HepG2 (cell line): ENCODE measurements at regions not wholly inside any gene's neighbourhood (a gene's known extent, or its start where the extent isn't known, plus 50 kb on each side); places are given as distances from the start of the nearest gene placed in this dataset.

Experiments
- ATAC-seq: fragments of 200-7000 bp; cut with Tn5 transposase; 3 replicates; pipeline ENCODE4 v1.9.1; 2020; ENCODE audit warnings: mild to moderate bottlenecking, moderate library complexity
- BruUV-seq: library from RNA; stranded (reverse); fragments of 400-500 nt; replicated peaks from 2 replicates; lab custom pipeline; 2021; lab: Mats Ljungman, UMichigan
- CTCF ChIA-PET: fragments of 300-600 bp; formaldehyde crosslinking; extraction: SDS; loops from one replicate; lab custom pipeline; 2021; ENCODE audit warnings: low total read pairs, inconsistent platforms, low intra/inter-chr PET ratio; lab: Yijun Ruan, JAX
- POLR2A ChIA-PET: fragments of 350-600 bp; sonication (Branson Sonifier 250); formaldehyde crosslinking; loops from one replicate; lab custom pipeline; 2020; ENCODE audit warnings: antibody characterized with exemption, inconsistent platforms; lab: Yijun Ruan, JAX
- DNase-seq: peaks from one replicate; pipeline ENCODE4 v3.0.0-alpha.2; 2015; ENCODE audit warnings: low spot score
- FAIRE-seq: peaks from 3 replicates; lab custom pipeline; 2011; peaks lifted over from hg19 to GRCh38; lab: Jason Lieb, UNC
- H2AFZ ChIP-seq: one replicate; pipeline ENCODE4 v1.6.1; 2011; ENCODE audit warnings: low read length, inconsistent platforms
- H3K27ac ChIP-seq: fragments of 300-600 bp; 3 replicates; pipeline ENCODE4 v1.8.0; 2011; ENCODE audit warnings: mixed run types, mild to moderate bottlenecking, mixed read lengths, low read length, inconsistent platforms; ENCODE audit not compliant: insufficient read depth; ENCODE audit errors: extremely low read length
- H3K27me3 ChIP-seq, 2 experiments: fragments of 200-600 bp in 1 of 2; 2 replicates in 1 of 2; 3 replicates in 1 of 2; pipeline versions ENCODE4 v1.6.0 to v1.8.0; 2011; ENCODE audit warnings: low read length in 2 of 2, mild to moderate bottlenecking in 2 of 2, moderate library complexity in 2 of 2, inconsistent platforms in 1 of 2; ENCODE audit not compliant: insufficient read depth in 2 of 2, control insufficient read depth in 1 of 2
- H3K36me3 ChIP-seq, 2 experiments: fragments of 200-600 bp in 1 of 2; replicated peaks in 1 of 2; 2 replicates in 1 of 2; 3 replicates in 1 of 2; pipeline versions ENCODE4 v1.5.1 to v1.8.0; 2011; ENCODE audit warnings: low read length in 2 of 2, inconsistent platforms in 1 of 2; ENCODE audit not compliant: insufficient read depth in 2 of 2, control insufficient read depth in 1 of 2
- H3K4me1 ChIP-seq: 2 replicates; pipeline ENCODE4 v1.5.1; 2012; ENCODE audit warnings: low read length, inconsistent platforms; ENCODE audit not compliant: insufficient read depth
- H3K4me2 ChIP-seq: 2 replicates; pipeline ENCODE4 v1.6.0; 2011; ENCODE audit warnings: low read depth, low read length, inconsistent platforms
- H3K4me3 ChIP-seq, 3 experiments: fragments of 200-600 bp in 1 of 3; sonication (generic), shearing (Covaris generic) in 1 of 3; replicated peaks in 1 of 3; 2 replicates each; pipeline ENCODE4 v1.5.1; 2011 to 2016; ENCODE audit warnings: low read length in 3 of 3, inconsistent platforms in 2 of 3, low read depth in 2 of 3, mild to moderate bottlenecking in 2 of 3, control low read depth in 1 of 3, mixed read lengths in 1 of 3; ENCODE audit not compliant: insufficient read depth in 1 of 3
- H3K79me2 ChIP-seq: one replicate; pipeline ENCODE4 v1.6.1; 2011; ENCODE audit warnings: low read length, inconsistent platforms; ENCODE audit not compliant: insufficient read depth
- H3K9ac ChIP-seq: 2 replicates; pipeline ENCODE4 v1.6.0; 2011; ENCODE audit warnings: mild to moderate bottlenecking, low read depth, low read length, inconsistent platforms; ENCODE audit not compliant: insufficient read depth
- H3K9me3 ChIP-seq: 2 replicates; pipeline ENCODE4 v1.5.1; 2012; ENCODE audit warnings: mild to moderate bottlenecking, low read length
- H4K20me1 ChIP-seq: 2 replicates; pipeline ENCODE4 v1.6.0; 2011; ENCODE audit warnings: inconsistent platforms, mild to moderate bottlenecking, low read length, moderate library complexity; ENCODE audit not compliant: insufficient read depth
- HDAC1 ChIP-seq: sonication (generic); formaldehyde crosslinking; IDR thresholded peaks from 2 replicates; pipeline ENCODE4 v1.5.1; 2020; ENCODE audit warnings: mild to moderate bottlenecking, missing genetic modification reagents
- ISL2 ChIP-seq: sonication (generic); formaldehyde crosslinking; IDR thresholded peaks from 2 replicates; pipeline ENCODE4 v1.5.0; 2020; ENCODE audit warnings: missing genetic modification reagents
- KLF6 ChIP-seq: IDR thresholded peaks from 2 replicates; pipeline ENCODE4 v1.8.0; 2016; ENCODE audit warnings: missing biosample characterization, missing genetic modification reagents
- MTA1 ChIP-seq: sonication (generic); formaldehyde crosslinking; IDR thresholded peaks from 2 replicates; pipeline ENCODE4 v1.4.0; 2020; ENCODE audit warnings: missing genetic modification reagents, mild to moderate bottlenecking, borderline replicate concordance
- ONECUT2 ChIP-seq: sonication (generic); formaldehyde crosslinking; IDR thresholded peaks from 2 replicates; pipeline ENCODE4 v1.4.0; 2020; ENCODE audit warnings: missing genetic modification reagents
- YEATS2 ChIP-seq: sonication (generic); formaldehyde crosslinking; IDR thresholded peaks from 2 replicates; pipeline ENCODE4 v1.4.0; 2020; ENCODE audit warnings: missing genetic modification reagents, borderline replicate concordance
- ZBTB21 ChIP-seq: sonication (generic); formaldehyde crosslinking; IDR thresholded peaks from 2 replicates; pipeline ENCODE4 v1.4.0; 2020; ENCODE audit warnings: missing genetic modification reagents
- ZMYM3 ChIP-seq: sonication (generic); formaldehyde crosslinking; IDR thresholded peaks from 2 replicates; pipeline ENCODE4 v1.5.1; 2020; ENCODE audit warnings: mild to moderate bottlenecking, missing genetic modification reagents
- ZNF235 ChIP-seq: sonication (generic); formaldehyde crosslinking; IDR thresholded peaks from 2 replicates; pipeline ENCODE4 v1.8.1; 2023; ENCODE audit warnings: mild to moderate bottlenecking, missing genetic modification reagents, borderline replicate concordance
- ZNF335 ChIP-seq: sonication (generic); formaldehyde crosslinking; IDR thresholded peaks from 2 replicates; pipeline ENCODE4 v1.4.0; 2020; ENCODE audit warnings: missing genetic modification reagents
- ZNF691 ChIP-seq: sonication (generic); formaldehyde crosslinking; IDR thresholded peaks from 2 replicates; pipeline ENCODE4 v1.4.0; 2020; ENCODE audit warnings: missing genetic modification reagents, low read depth, mild to moderate bottlenecking, borderline replicate concordance
- ZNF879 ChIP-seq: sonication (generic); formaldehyde crosslinking; IDR thresholded peaks from 2 replicates; pipeline ENCODE4 v1.8.1; 2023; ENCODE audit warnings: missing genetic modification reagents
- WGBS: methylation state at CpG from one replicate; pipeline ENCODE4 v1.1.6; 2017; ENCODE audit warnings: low lambda C conversion rate; 5-methylcytosine and 5-hydroxymethylcytosine counted together
- in situ Hi-C: cut with HindIII; loops from 2 replicates; pipeline ENCODE4 v1.10.0; 2017; ENCODE audit warnings: low pct_unique_long_range_greater_than_20kb; ENCODE audit not compliant: extremely low pct_ligation_motif_present
- intact Hi-C: fragments of 100-400 bp; cut with micrococcal nuclease; formaldehyde crosslinking; loops from one replicate; pipeline ENCODE4 v1.10.0; 2022; ENCODE audit not compliant: unreplicated experiment
- TF ChIP-seq, protein P1 (sequence below): sonication (generic); formaldehyde crosslinking; conservative IDR thresholded peaks from 2 replicates; pipeline ENCODE4 v1.8.0; 2022; ENCODE audit warnings: low read depth, missing genetic modification reagents
- TF ChIP-seq, protein P2 (sequence below): sonication (generic); formaldehyde crosslinking; IDR thresholded peaks from 2 replicates; pipeline ENCODE4 v1.8.0; 2022; ENCODE audit warnings: mild to moderate bottlenecking, missing genetic modification reagents, moderate library complexity
- TF ChIP-seq, protein P3 (sequence below): sonication (generic); formaldehyde crosslinking; IDR thresholded peaks from 2 replicates; pipeline ENCODE4 v1.5.1; 2020; ENCODE audit warnings: mild to moderate bottlenecking, missing genetic modification reagents, moderate library complexity
- TF ChIP-seq, protein P4 (sequence below): sonication (generic); formaldehyde crosslinking; IDR thresholded peaks from 2 replicates; pipeline ENCODE4 v1.4.0; 2020; ENCODE audit warnings: mild to moderate bottlenecking, missing genetic modification reagents
- TF ChIP-seq, protein P5 (sequence below): sonication (generic); formaldehyde crosslinking; IDR thresholded peaks from 2 replicates; pipeline ENCODE4 v1.4.0; 2020; ENCODE audit warnings: mild to moderate bottlenecking, missing genetic modification reagents

- TF ChIP-seq, protein P1, sequence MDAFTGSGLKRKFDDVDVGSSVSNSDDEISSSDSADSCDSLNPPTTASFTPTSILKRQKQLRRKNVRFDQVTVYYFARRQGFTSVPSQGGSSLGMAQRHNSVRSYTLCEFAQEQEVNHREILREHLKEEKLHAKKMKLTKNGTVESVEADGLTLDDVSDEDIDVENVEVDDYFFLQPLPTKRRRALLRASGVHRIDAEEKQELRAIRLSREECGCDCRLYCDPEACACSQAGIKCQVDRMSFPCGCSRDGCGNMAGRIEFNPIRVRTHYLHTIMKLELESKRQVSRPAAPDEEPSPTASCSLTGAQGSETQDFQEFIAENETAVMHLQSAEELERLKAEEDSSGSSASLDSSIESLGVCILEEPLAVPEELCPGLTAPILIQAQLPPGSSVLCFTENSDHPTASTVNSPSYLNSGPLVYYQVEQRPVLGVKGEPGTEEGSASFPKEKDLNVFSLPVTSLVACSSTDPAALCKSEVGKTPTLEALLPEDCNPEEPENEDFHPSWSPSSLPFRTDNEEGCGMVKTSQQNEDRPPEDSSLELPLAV (CRISPR knock-in tag): no peak
- TF ChIP-seq, protein P2, sequence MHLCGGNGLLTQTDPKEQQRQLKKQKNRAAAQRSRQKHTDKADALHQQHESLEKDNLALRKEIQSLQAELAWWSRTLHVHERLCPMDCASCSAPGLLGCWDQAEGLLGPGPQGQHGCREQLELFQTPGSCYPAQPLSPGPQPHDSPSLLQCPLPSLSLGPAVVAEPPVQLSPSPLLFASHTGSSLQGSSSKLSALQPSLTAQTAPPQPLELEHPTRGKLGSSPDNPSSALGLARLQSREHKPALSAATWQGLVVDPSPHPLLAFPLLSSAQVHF (CRISPR knock-in tag): no peak
- no peak for TF ChIP-seq ISL2 (CRISPR knock-in tag)
- TF ChIP-seq, protein P3, sequence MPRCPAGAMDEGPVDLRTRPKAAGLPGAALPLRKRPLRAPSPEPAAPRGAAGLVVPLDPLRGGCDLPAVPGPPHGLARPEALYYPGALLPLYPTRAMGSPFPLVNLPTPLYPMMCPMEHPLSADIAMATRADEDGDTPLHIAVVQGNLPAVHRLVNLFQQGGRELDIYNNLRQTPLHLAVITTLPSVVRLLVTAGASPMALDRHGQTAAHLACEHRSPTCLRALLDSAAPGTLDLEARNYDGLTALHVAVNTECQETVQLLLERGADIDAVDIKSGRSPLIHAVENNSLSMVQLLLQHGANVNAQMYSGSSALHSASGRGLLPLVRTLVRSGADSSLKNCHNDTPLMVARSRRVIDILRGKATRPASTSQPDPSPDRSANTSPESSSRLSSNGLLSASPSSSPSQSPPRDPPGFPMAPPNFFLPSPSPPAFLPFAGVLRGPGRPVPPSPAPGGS: no peak
- TF ChIP-seq MTA1 (CRISPR knock-in tag): no peak
Measured at GRCh38 chr18:41144441-41144840, 810.6 kb upstream of the PIK3C3 start (continued).

DNA sequence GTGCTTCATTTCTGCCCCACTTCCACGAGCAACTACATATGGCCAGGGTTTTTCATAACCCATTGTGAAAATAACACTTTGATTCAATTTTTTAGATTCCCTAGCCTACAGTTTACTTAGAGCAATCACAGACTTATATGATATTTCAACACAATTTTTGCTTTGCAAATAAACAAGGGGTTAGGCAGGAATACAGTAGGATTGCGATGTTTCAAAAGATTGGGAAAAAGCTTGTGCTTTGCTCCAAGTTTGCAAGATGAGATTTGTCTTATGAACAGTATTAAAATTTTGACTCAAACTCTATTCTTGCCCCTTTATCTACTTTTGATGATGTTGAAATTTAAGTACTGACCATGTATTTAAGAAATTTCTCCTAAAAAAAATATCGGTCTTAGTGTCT lies 814.5 kb upstream of the PIK3C3 start:
- intact Hi-C loops: no loop called here
- no peaks in the 10 kb centered on the region for H3K79me2 ChIP-seq
- DNase-seq: no peak
- no peak overlapping the region for H2AFZ ChIP-seq
- no peak overlapping the region for H3K4me3 ChIP-seq
- no peak overlapping the region for H3K27ac ChIP-seq
- no peaks in the 10 kb centered on the region for H4K20me1 ChIP-seq
- no peak overlapping the region for H3K9ac ChIP-seq
- no peaks in the 10 kb centered on the region for H3K36me3 ChIP-seq
- CTCF ChIA-PET: no interaction called here
- no peak for TF ChIP-seq ONECUT2
- TF ChIP-seq ZNF691 (CRISPR knock-in tag): no peak
- TF ChIP-seq, protein P2 (CRISPR knock-in tag): no peak
- no peak for TF ChIP-seq ZBTB21 (CRISPR knock-in tag)
- no peak for TF ChIP-seq KLF6
- TF ChIP-seq, protein P4, sequence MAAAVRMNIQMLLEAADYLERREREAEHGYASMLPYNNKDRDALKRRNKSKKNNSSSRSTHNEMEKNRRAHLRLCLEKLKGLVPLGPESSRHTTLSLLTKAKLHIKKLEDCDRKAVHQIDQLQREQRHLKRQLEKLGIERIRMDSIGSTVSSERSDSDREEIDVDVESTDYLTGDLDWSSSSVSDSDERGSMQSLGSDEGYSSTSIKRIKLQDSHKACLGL (CRISPR knock-in tag): no peak
- no peak for TF ChIP-seq HDAC1
- TF ChIP-seq ZNF235 (CRISPR knock-in tag): no peak
- TF ChIP-seq ZMYM3 (CRISPR knock-in tag): no peak
- TF ChIP-seq YEATS2 (CRISPR knock-in tag): no peak
- TF ChIP-seq ZNF879 (CRISPR knock-in tag): no peak
- no peak for TF ChIP-seq ZNF335 (CRISPR knock-in tag)
- TF ChIP-seq, protein P5, sequence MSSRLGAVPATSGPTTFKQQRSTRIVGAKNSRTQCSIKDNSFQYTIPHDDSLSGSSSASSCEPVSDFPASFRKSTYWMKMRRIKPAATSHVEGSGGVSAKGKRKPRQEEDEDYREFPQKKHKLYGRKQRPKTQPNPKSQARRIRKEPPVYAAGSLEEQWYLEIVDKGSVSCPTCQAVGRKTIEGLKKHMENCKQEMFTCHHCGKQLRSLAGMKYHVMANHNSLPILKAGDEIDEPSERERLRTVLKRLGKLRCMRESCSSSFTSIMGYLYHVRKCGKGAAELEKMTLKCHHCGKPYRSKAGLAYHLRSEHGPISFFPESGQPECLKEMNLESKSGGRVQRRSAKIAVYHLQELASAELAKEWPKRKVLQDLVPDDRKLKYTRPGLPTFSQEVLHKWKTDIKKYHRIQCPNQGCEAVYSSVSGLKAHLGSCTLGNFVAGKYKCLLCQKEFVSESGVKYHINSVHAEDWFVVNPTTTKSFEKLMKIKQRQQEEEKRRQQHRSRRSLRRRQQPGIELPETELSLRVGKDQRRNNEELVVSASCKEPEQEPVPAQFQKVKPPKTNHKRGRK (CRISPR knock-in tag): no peak
- TF ChIP-seq, all 625 proteins: peak for 0
- no TSS peak for BruUV-seq
- Histone ChIP-seq H3K4me2 (no peak overlapping the region), H3K27me3 (no peaks in the 10 kb centered on the region), H3K4me1 (no peaks in the 10 kb centered on the region), H3K9me3 (no peaks in the 10 kb centered on the region)
- FAIRE-seq (no peak), ATAC-seq (no peak)
- POLR2A ChIA-PET: no interaction called here
- WGBS: 0% methylated on average over 3 of the region's 3 CpGs
- in situ Hi-C loops: no loop called here
